Globus pallidus (tissue), 1 donor: ENCODE measurements at regions not wholly inside any gene's neighbourhood (a gene's known extent, or its start where the extent isn't known, plus 50 kb on each side); places are given as distances from the start of the nearest gene placed in this dataset.

Source experiments
- DNase-seq: peaks from one replicate; pipeline ENCODE4 v3.0.0-alpha.2; 2015; ENCODE audit warnings: low spot score

GRCh38 chr15:38176155-38176554 is 76.5 kb upstream of the SPRED1 start:
- no peak for DNase-seq

- no peak for DNase-seq
Observed at GRCh38 chr15:38176691-38177090, 75.9 kb upstream of the SPRED1 start.

- no peak for DNase-seq
Observed at GRCh38 chr15:38182900-38183299, 69.7 kb upstream of the SPRED1 start.

- DNase-seq: no peak
Observed at GRCh38 chr15:38186507-38186906, 66.1 kb upstream of the SPRED1 start.

GRCh38 chr15:38187630-38188313 is 64.9 kb upstream of the SPRED1 start:
- DNase-seq: no peak

GRCh38 chr15:38189671-38190295 is 62.9 kb upstream of the SPRED1 start:
- DNase-seq: no peak

- no peak for DNase-seq
Observed at GRCh38 chr15:38190501-38190900, 62.1 kb upstream of the SPRED1 start.

GRCh38 chr15:38192496-38192895 is 60.1 kb upstream of the SPRED1 start:
- no peak for DNase-seq

GRCh38 chr15:38193496-38193895 is 59.1 kb upstream of the SPRED1 start:
- DNase-seq: no peak

GRCh38 chr15:38195191-38195901 is 57.3 kb upstream of the SPRED1 start:
- peak; percentile 70 for DNase-seq

- no peak for DNase-seq
Observed at GRCh38 chr15:38196076-38196475, 56.6 kb upstream of the SPRED1 start.

GRCh38 chr15:38197553-38197952 is 55.1 kb upstream of the SPRED1 start:
- DNase-seq: peak; percentile 65

- no peak for DNase-seq
Observed at GRCh38 chr15:38201714-38202113, 50.9 kb upstream of the SPRED1 start.

- no peak for DNase-seq
Observed at GRCh38 chr15:38202361-38202760, 50.3 kb upstream of the SPRED1 start.
